CD14-positive monocyte (primary cell): ENCODE measurements at regions not wholly inside any gene's neighbourhood (a gene's known extent, or its start where the extent isn't known, plus 50 kb on each side); places are given as distances from the start of the nearest gene placed in this dataset.

Experiments used
- DNase-seq, 3 donors: peaks; one replicate each; pipeline ENCODE4 v3.0.0-alpha.2; 2011 to 2022
- H2AFZ ChIP-seq: 2 replicates; pipeline ENCODE4 v1.6.0; 2012; ENCODE audit warnings: mild to moderate bottlenecking, low read depth, low read length, inconsistent platforms; ENCODE audit not compliant: insufficient read depth, poor library complexity, severe bottlenecking
- H3K27ac ChIP-seq, 2 donors: 1 replicate in 1 of 2; 2 replicates in 1 of 2; pipeline ENCODE4 v1.5.1; 2012 to 2013; ENCODE audit warnings: low read length in 2 of 2, control low read depth in 1 of 2, inconsistent platforms in 1 of 2, low read depth in 1 of 2, mild to moderate bottlenecking in 1 of 2
- H3K27me3 ChIP-seq, 2 donors: one replicate each; pipeline versions ENCODE4 v1.6.0 to v1.6.1; 2011 to 2013; ENCODE audit warnings: low read length in 2 of 2; ENCODE audit not compliant: control insufficient read depth in 2 of 2, insufficient read depth in 2 of 2
- H3K36me3 ChIP-seq, 2 donors: replicated peaks in 1 of 2; 1 replicate in 1 of 2; 2 replicates in 1 of 2; pipeline versions ENCODE4 v1.5.1 to v1.6.1; 2012 to 2013; ENCODE audit warnings: low read length in 2 of 2, control low read depth in 1 of 2, inconsistent platforms in 1 of 2, mild to moderate bottlenecking in 1 of 2; ENCODE audit not compliant: insufficient read depth in 2 of 2, control insufficient read depth in 1 of 2
- H3K4me1 ChIP-seq, 2 donors: 1 replicate in 1 of 2; 2 replicates in 1 of 2; pipeline versions ENCODE4 v1.5.1 to v1.6.1; 2012 to 2013; ENCODE audit warnings: low read length in 2 of 2, control low read depth in 1 of 2, inconsistent platforms in 1 of 2, mild to moderate bottlenecking in 1 of 2, moderate library complexity in 1 of 2; ENCODE audit not compliant: insufficient read depth in 2 of 2, control insufficient read depth in 1 of 2
- H3K4me2 ChIP-seq: replicated peaks from 2 replicates; pipeline ENCODE3; 2012; ENCODE audit warnings: low read length, moderate library complexity, mild to moderate bottlenecking; ENCODE audit not compliant: poor library complexity, severe bottlenecking; ENCODE audit errors: extremely low read depth
- H3K4me3 ChIP-seq, 3 experiments: fragments of 200-600 bp in 1 of 3; sonication (generic) in 1 of 3; replicated peaks in 1 of 3; 1 replicate in 2 of 3; 2 replicates in 1 of 3; pipeline ENCODE4 v1.5.1; 2011 to 2013; ENCODE audit warnings: low read length in 3 of 3, mild to moderate bottlenecking in 3 of 3, control low read depth in 2 of 3, low read depth in 2 of 3, inconsistent platforms in 1 of 3, moderate library complexity in 1 of 3
- H3K79me2 ChIP-seq: 2 replicates; pipeline ENCODE4 v1.6.0; 2012; ENCODE audit warnings: mild to moderate bottlenecking, control low read depth, inconsistent platforms, low read length, moderate library complexity; ENCODE audit not compliant: insufficient read depth
- H3K9ac ChIP-seq: 2 replicates; pipeline ENCODE4 v1.6.0; 2017; ENCODE audit warnings: low read length, mild to moderate bottlenecking; ENCODE audit not compliant: insufficient read depth, poor library complexity, severe bottlenecking
- H3K9me3 ChIP-seq, 2 donors: replicated peaks in 1 of 2; 1 replicate in 1 of 2; 2 replicates in 1 of 2; pipeline versions ENCODE4 v1.5.1 to v1.6.1; 2012 to 2013; ENCODE audit warnings: low read length in 2 of 2, control low read depth in 1 of 2; ENCODE audit not compliant: control insufficient read depth in 1 of 2, insufficient read depth in 1 of 2
- H4K20me1 ChIP-seq: 2 replicates; pipeline ENCODE4 v1.6.0; 2012; ENCODE audit warnings: mild to moderate bottlenecking, low read length, control low read depth, moderate library complexity; ENCODE audit not compliant: insufficient read depth
- H3K27ac Mint-ChIP-seq, 7 donors: one replicate each; pipeline ENCODE4 v1.8.0; 2020; ENCODE audit warnings: mild to moderate bottlenecking in 7 of 7, mixed read lengths in 7 of 7, moderate library complexity in 6 of 7, inconsistent platforms in 2 of 7
- H3K27me3 Mint-ChIP-seq, 3 donors: one replicate each; pipeline ENCODE4 v1.8.0; 2021 to 2022; ENCODE audit warnings: low read depth in 3 of 3, mild to moderate bottlenecking in 3 of 3, mixed read lengths in 3 of 3, moderate library complexity in 3 of 3, inconsistent platforms in 1 of 3
- H3K36me3 Mint-ChIP-seq, 2 donors: one replicate each; pipeline ENCODE4 v1.8.0; 2020; ENCODE audit warnings: mixed read lengths in 2 of 2, inconsistent platforms in 1 of 2, mild to moderate bottlenecking in 1 of 2
- H3K4me1 Mint-ChIP-seq: one replicate; pipeline ENCODE4 v1.8.0; 2020; ENCODE audit warnings: mild to moderate bottlenecking, mixed read lengths
- H3K4me3 Mint-ChIP-seq, 2 donors: one replicate each; pipeline ENCODE4 v1.8.0; 2020; ENCODE audit warnings: mild to moderate bottlenecking in 2 of 2, mixed read lengths in 2 of 2, moderate library complexity in 1 of 2
- H3K9me3 Mint-ChIP-seq, 7 donors: one replicate each; pipeline ENCODE4 v1.8.0; 2020 to 2022; ENCODE audit warnings: mixed read lengths in 7 of 7, mild to moderate bottlenecking in 6 of 7, moderate library complexity in 6 of 7, inconsistent platforms in 2 of 7
- WGBS: methylation state at CpG from one replicate; pipeline ENCODE4 v1.1.5; 2013; ENCODE audit warnings: missing lambda C conversion rate; ENCODE audit not compliant: insufficient coverage; 5-methylcytosine and 5-hydroxymethylcytosine counted together
- intact Hi-C, 2 donors: fragments of 100-400 bp; cut with micrococcal nuclease; formaldehyde crosslinking; loops; one replicate each; pipeline versions ENCODE4 v1.15.0 to v1.15.1; 2023
- TF ChIP-seq, protein P1 (sequence below): fragments of 200-600 bp; IDR thresholded peaks from one replicate; pipeline ENCODE4 v1.8.0; 2022; ENCODE audit warnings: antibody characterized with exemption, mild to moderate bottlenecking

DNA sequence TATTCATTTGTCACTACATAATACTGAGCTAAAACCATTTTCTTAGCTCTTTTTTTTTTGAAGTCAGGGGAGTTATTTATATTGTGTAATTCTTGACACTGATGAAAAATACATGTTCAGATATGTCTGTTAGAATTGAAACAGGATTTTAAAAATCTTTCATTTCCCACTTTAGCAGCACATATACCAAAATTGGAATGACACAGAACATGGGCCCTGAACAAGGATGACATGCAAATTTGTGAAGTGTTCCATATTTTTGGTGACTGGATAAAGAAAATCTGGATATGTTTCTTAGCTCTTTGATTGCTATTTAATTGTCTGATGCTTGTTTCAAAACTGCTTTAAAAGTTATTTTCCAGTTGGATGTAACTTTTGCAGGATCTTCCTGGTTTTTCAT, 1963.9 kb upstream of the LRRTM1 start:
- Mint-ChIP-seq H3K4me3 (no peak overlapping the region), H3K36me3 (no peaks in the 10 kb centered on the region), H3K4me1 (no peaks in the 10 kb centered on the region), H3K27ac (no peak overlapping the region), H3K27me3 (peaks cover 0 to 1% (median 0%) of the 10 kb centered on the region in 3 donors), H3K9me3 (peaks cover 0 to 4% (median 0%) of the 10 kb centered on the region in 7 donors)
- intact Hi-C loops = no loop called here
- no peaks in the 10 kb centered on the region for H3K27me3 ChIP-seq
- H3K36me3 ChIP-seq = no peaks in the 10 kb centered on the region
- H3K4me3 ChIP-seq = no peak overlapping the region
- no peak overlapping the region for H3K9ac ChIP-seq
- no peaks in the 10 kb centered on the region for H3K9me3 ChIP-seq
- H4K20me1 ChIP-seq = no peaks in the 10 kb centered on the region
- H3K27ac ChIP-seq = no peak overlapping the region
- no peaks in the 10 kb centered on the region for H3K79me2 ChIP-seq
- no peaks in the 10 kb centered on the region for H3K4me1 ChIP-seq
- no peak overlapping the region for H3K4me2 ChIP-seq
- DNase-seq = no peak
- TF ChIP-seq, protein P1, sequence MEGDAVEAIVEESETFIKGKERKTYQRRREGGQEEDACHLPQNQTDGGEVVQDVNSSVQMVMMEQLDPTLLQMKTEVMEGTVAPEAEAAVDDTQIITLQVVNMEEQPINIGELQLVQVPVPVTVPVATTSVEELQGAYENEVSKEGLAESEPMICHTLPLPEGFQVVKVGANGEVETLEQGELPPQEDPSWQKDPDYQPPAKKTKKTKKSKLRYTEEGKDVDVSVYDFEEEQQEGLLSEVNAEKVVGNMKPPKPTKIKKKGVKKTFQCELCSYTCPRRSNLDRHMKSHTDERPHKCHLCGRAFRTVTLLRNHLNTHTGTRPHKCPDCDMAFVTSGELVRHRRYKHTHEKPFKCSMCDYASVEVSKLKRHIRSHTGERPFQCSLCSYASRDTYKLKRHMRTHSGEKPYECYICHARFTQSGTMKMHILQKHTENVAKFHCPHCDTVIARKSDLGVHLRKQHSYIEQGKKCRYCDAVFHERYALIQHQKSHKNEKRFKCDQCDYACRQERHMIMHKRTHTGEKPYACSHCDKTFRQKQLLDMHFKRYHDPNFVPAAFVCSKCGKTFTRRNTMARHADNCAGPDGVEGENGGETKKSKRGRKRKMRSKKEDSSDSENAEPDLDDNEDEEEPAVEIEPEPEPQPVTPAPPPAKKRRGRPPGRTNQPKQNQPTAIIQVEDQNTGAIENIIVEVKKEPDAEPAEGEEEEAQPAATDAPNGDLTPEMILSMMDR = no peak
- no peak overlapping the region for H2AFZ ChIP-seq

DNA sequence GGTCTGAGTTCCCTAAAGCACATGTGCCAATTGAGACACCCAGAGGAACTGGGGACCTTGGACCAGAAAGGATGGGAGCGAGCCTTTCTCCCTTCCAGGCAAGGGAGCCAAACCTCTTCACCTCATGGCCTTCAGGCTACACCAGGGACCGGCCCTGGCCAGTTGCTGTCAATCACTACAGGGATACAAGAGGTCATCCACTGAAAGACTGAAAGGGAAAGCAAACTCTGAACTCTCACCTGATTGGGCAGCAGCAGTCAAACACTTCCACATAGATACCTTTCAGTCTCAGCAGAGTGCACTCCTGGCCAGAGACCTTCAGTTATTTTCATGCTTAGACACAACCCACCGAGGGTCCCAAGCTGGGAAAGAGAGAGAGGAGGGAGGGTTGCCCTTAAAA, 1956.0 kb upstream of the LRRTM1 start:
- H3K36me3 Mint-ChIP-seq = no peaks in the 10 kb centered on the region
- no peak overlapping the region for H3K27ac Mint-ChIP-seq
- peaks cover 0 to 1% (median 0%) of the 10 kb centered on the region in 3 donors for H3K27me3 Mint-ChIP-seq
- no peak for DNase-seq
- H3K9me3 ChIP-seq = peaks cover 14 to 26% of the 10 kb centered on the region in 2 donors
- H3K9me3 Mint-ChIP-seq = peaks cover 5 to 29% (median 11%) of the 10 kb centered on the region in 7 donors
- H3K4me3 ChIP-seq = no peak overlapping the region
- H3K36me3 ChIP-seq = no peaks in the 10 kb centered on the region
- H3K27ac ChIP-seq = no peak overlapping the region
- H2AFZ ChIP-seq = no peak overlapping the region
- no peak overlapping the region for H3K4me3 Mint-ChIP-seq
- no peaks in the 10 kb centered on the region for H3K4me1 Mint-ChIP-seq
- no peak overlapping the region for H3K4me2 ChIP-seq
- no peaks in the 10 kb centered on the region for H3K27me3 ChIP-seq
- H4K20me1 ChIP-seq = no peaks in the 10 kb centered on the region
- no peaks in the 10 kb centered on the region for H3K79me2 ChIP-seq
- intact Hi-C loops = no loop called here
- H3K4me1 ChIP-seq = no peaks in the 10 kb centered on the region
- H3K9ac ChIP-seq = no peak overlapping the region
- TF ChIP-seq, protein P1 = no peak
- 75% methylated on average over 2 of the region's 3 CpGs for WGBS
